K562 (cell line): ENCODE measurements at regions not wholly inside any gene's neighbourhood (a gene's known extent, or its start where the extent isn't known, plus 50 kb on each side); places are given as distances from the start of the nearest gene placed in this dataset.

Experiments
- ATAC-seq: fragments of 200-7000 bp; cut with Tn5 transposase; 3 replicates; pipeline ENCODE4 v1.9.1; 2020; ENCODE audit warnings: moderate library complexity
- BruUV-seq: library from RNA; stranded (reverse); fragments of 400-500 nt; replicated peaks from 2 replicates; lab custom pipeline; 2021; lab: Mats Ljungman, UMichigan
- CTCF ChIA-PET: fragments of 300-600 bp; formaldehyde crosslinking; extraction: SDS; loops from one replicate; lab custom pipeline; 2021; ENCODE audit warnings: low intra/inter-chr PET ratio; lab: Yijun Ruan, JAX
- POLR2A ChIA-PET: fragments of 300-600, 350-650 bp; sonication (Branson Sonifier 250); formaldehyde crosslinking; extraction: SDS; loops from one replicate; lab custom pipeline; 2021; ENCODE audit warnings: antibody characterized with exemption, inconsistent platforms; lab: Yijun Ruan, JAX
- DNase-seq, 4 experiments: peaks; one replicate each; pipeline versions ENCODE4 v3.0.0 to v3.0.0-alpha.2; 2011 to 2018; ENCODE audit warnings: low spot score in 3 of 4, mixed read lengths in 3 of 4; ENCODE audit errors: extremely low read depth in 1 of 4
- FAIRE-seq: peaks from 2 replicates; lab custom pipeline; 2011; peaks lifted over from hg19 to GRCh38; lab: Jason Lieb, UNC
- H2AFZ ChIP-seq: 2 replicates; pipeline ENCODE4 v1.6.0; 2011; ENCODE audit warnings: low read depth, low read length, control low read depth, inconsistent platforms
- H3K27ac ChIP-seq: fragments of 200-600 bp; 3 replicates; pipeline ENCODE4 v1.8.0; 2011; ENCODE audit warnings: low read depth, mild to moderate bottlenecking, control low read depth, inconsistent platforms, low read length, moderate library complexity, mixed read lengths; ENCODE audit errors: extremely low read depth
- H3K27me3 ChIP-seq, 2 experiments: fragments of 300-600 bp in 1 of 2; 2 replicates in 1 of 2; 3 replicates in 1 of 2; pipeline versions ENCODE4 v1.6.0 to v1.8.0; 2011; ENCODE audit warnings: inconsistent platforms in 2 of 2, low read length in 2 of 2, mild to moderate bottlenecking in 1 of 2, mixed read lengths in 1 of 2, moderate library complexity in 1 of 2; ENCODE audit not compliant: control insufficient read depth in 2 of 2, insufficient read depth in 2 of 2
- H3K36me3 ChIP-seq: fragments of 300-600 bp; 3 replicates; pipeline ENCODE4 v1.8.0; 2011; ENCODE audit warnings: mild to moderate bottlenecking, low read length, inconsistent platforms; ENCODE audit not compliant: control insufficient read depth, insufficient read depth
- H3K4me1 ChIP-seq, 2 experiments: fragments of 200-600 bp in 1 of 2; replicated peaks in 1 of 2; 2 replicates in 1 of 2; 3 replicates in 1 of 2; pipeline versions ENCODE4 v1.5.1 to v1.8.0; 2011; ENCODE audit warnings: inconsistent platforms in 2 of 2, low read length in 2 of 2, mild to moderate bottlenecking in 1 of 2, mixed read lengths in 1 of 2, moderate library complexity in 1 of 2; ENCODE audit not compliant: control insufficient read depth in 2 of 2, insufficient read depth in 2 of 2
- H3K4me2 ChIP-seq: 2 replicates; pipeline ENCODE4 v1.6.1; 2011; ENCODE audit warnings: low read length, control low read depth, inconsistent platforms, mixed read lengths; ENCODE audit not compliant: insufficient read depth
- H3K4me3 ChIP-seq: fragments of 200-600 bp; sonication (generic), shearing (Covaris generic); 2 replicates; pipeline ENCODE4 v1.5.1; 2016; ENCODE audit warnings: control low read depth, inconsistent platforms
- H3K79me2 ChIP-seq: fragments of 200-600 bp; 3 replicates; pipeline ENCODE4 v1.8.0; 2011; ENCODE audit warnings: low read length, inconsistent platforms; ENCODE audit not compliant: control insufficient read depth, insufficient read depth
- H3K9ac ChIP-seq, 2 experiments: 2 replicates each; pipeline versions ENCODE4 v1.6.0 to v1.6.1; 2011; ENCODE audit warnings: low read depth in 2 of 2, low read length in 2 of 2, control low read depth in 1 of 2, inconsistent platforms in 1 of 2, mild to moderate bottlenecking in 1 of 2, mixed read lengths in 1 of 2; ENCODE audit not compliant: insufficient read depth in 1 of 2
- H3K9me1 ChIP-seq: one replicate; pipeline ENCODE4 v1.6.0; 2011; ENCODE audit warnings: inconsistent platforms, mild to moderate bottlenecking, low read length, moderate library complexity; ENCODE audit not compliant: control insufficient read depth, insufficient read depth
- H3K9me3 ChIP-seq: replicated peaks from 2 replicates; pipeline ENCODE4 v1.5.1; 2011; ENCODE audit warnings: low read depth, low read length, inconsistent platforms; ENCODE audit not compliant: control insufficient read depth, insufficient read depth
- H4K20me1 ChIP-seq: replicated peaks from 2 replicates; pipeline ENCODE4 v1.6.1; 2011; ENCODE audit warnings: low read length, inconsistent platforms, mixed read lengths; ENCODE audit not compliant: control insufficient read depth, insufficient read depth
- ARID3B ChIP-seq: fragments of 250-450 bp; sonication (Bioruptor Pico); IDR thresholded peaks from 2 replicates; pipeline ENCODE4 v1.4.0; 2020; ENCODE audit warnings: borderline replicate concordance
- ATF6 ChIP-seq: sonication (generic); formaldehyde crosslinking; IDR thresholded peaks from 2 replicates; pipeline ENCODE4 v1.4.0; 2020; ENCODE audit warnings: mild to moderate bottlenecking, missing genetic modification reagents
- ATF7 ChIP-seq: fragments of 450-650 bp; IDR thresholded peaks from 2 replicates; pipeline ENCODE4 v1.7.1; 2014; ENCODE audit warnings: mild to moderate bottlenecking, moderate library complexity
- CEBPZ ChIP-seq: fragments of 150-350 bp; IDR thresholded peaks from 2 replicates; pipeline ENCODE4 v1.6.1; 2014; ENCODE audit warnings: low read depth, mild to moderate bottlenecking, low read length, borderline replicate concordance
- ETS1 ChIP-seq: conservative IDR thresholded peaks from 2 replicates; pipeline ENCODE4 v1.6.1; 2011; ENCODE audit warnings: low read depth, mild to moderate bottlenecking, low read length; ENCODE audit not compliant: control insufficient read depth
- HLTF ChIP-seq: fragments of 450-650 bp; IDR thresholded peaks from 2 replicates; pipeline ENCODE4 v1.6.1; 2016
- MBD1 ChIP-seq: fragments of 250-450 bp; sonication (Bioruptor Pico); IDR thresholded peaks from 2 replicates; pipeline ENCODE4 v1.8.0; 2022; ENCODE audit warnings: inconsistent platforms
- NR3C1 ChIP-seq: sonication (generic); formaldehyde crosslinking; IDR thresholded peaks from 2 replicates; pipeline ENCODE4 v1.8.1; 2022; ENCODE audit warnings: missing genetic modification reagents
- SOX6 ChIP-seq: fragments of 450-650 bp; IDR thresholded peaks from 2 replicates; pipeline ENCODE4 v1.6.1; 2014; ENCODE audit warnings: mild to moderate bottlenecking
- ZNF134 ChIP-seq: fragments of 250-450 bp; sonication (Bioruptor Pico); conservative IDR thresholded peaks from 2 replicates; pipeline ENCODE4 v1.4.0; 2020
- ZNF444 ChIP-seq: fragments of 250-450 bp; sonication (Bioruptor Pico); IDR thresholded peaks from 2 replicates; pipeline ENCODE4 v1.4.0; 2020; ENCODE audit warnings: mild to moderate bottlenecking, moderate library complexity
- ZSCAN29 ChIP-seq: fragments of 450-650 bp; IDR thresholded peaks from 2 replicates; pipeline ENCODE4 v1.6.1; 2017
- WGBS: fragments of 100-300 bp; shearing (Covaris generic); methylation state at CpG from one replicate; pipeline ENCODE4 v1.1.6; 2016; ENCODE audit warnings: low coverage, mixed read lengths; ENCODE audit not compliant: insufficient coverage; ENCODE audit errors: missing lambda C conversion rate; 5-methylcytosine and 5-hydroxymethylcytosine counted together
- in situ Hi-C: fragments of 300-500 bp; cut with MboI; formaldehyde crosslinking; loops from 4 replicates; pipeline ENCODE4 v1.15.0; 2018; ENCODE audit warnings: inconsistent platforms, mixed read lengths
- intact Hi-C: fragments of 100-400 bp; cut with micrococcal nuclease; formaldehyde crosslinking; loops from 2 replicates; pipeline ENCODE4 v1.14.2; 2022

GRCh38 chr12:13772264-13772663 is 209.1 kb downstream of the GRIN2B start (continued):
- TF ChIP-seq MBD1 = no peak

GRCh38 chr12:13770576-13770975 is 210.8 kb downstream of the GRIN2B start:
- no peak overlapping the region for H2AFZ ChIP-seq
- FAIRE-seq (no peak), DNase-seq (no peak), ATAC-seq (no peak)
- no TSS peak for BruUV-seq
- H3K4me3 ChIP-seq = no peak overlapping the region
- in situ Hi-C loops (no loop called here), intact Hi-C loops (no loop called here)
- no peak overlapping the region for H3K4me2 ChIP-seq
- no peaks in the 10 kb centered on the region for H4K20me1 ChIP-seq
- POLR2A ChIA-PET = interaction anchor here (0.6 kb wide), 1 partner anchor 254 kb away, joined by 3 read pairs; no protein-coding TSS in a partner anchor
- no peaks in the 10 kb centered on the region for H3K9me3 ChIP-seq
- H3K79me2 ChIP-seq = no peaks in the 10 kb centered on the region
- H3K9ac ChIP-seq = no peak overlapping the region
- 0% methylated on average over 3 of the region's 3 CpGs for WGBS
- no peaks in the 10 kb centered on the region for H3K9me1 ChIP-seq
- no peaks in the 10 kb centered on the region for H3K36me3 ChIP-seq
- CTCF ChIA-PET = no interaction called here
- H3K27ac ChIP-seq = no peak overlapping the region
- H3K27me3 ChIP-seq = no peaks in the 10 kb centered on the region
- H3K4me1 ChIP-seq = no peaks in the 10 kb centered on the region
- TF ChIP-seq ZNF134 (CRISPR knock-in tag) (no peak), SOX6 (no peak), CEBPZ (no peak), ZNF444 (CRISPR knock-in tag) (no peak), ZSCAN29 (no peak), NR3C1 (CRISPR knock-in tag) (no peak), ETS1 (no peak), ATF6 (CRISPR knock-in tag) (no peak), ATF7 (no peak), ARID3B (CRISPR knock-in tag) (no peak), HLTF (no peak)
